ENCODE measurements at regions not wholly inside any gene's neighbourhood (a gene's known extent, or its start where the extent isn't known, plus 50 kb on each side); places are given as distances from the start of the nearest gene placed in this dataset.
A peak's percentile ranks its signal among the peaks of the same experiment; 100 is the strongest.

GRCh38 chr7:15916681-15917380 lies 230.3 kb upstream of the MEOX2 start:
- DNase-seq (ENCODE audit: low read depth) = no peak

GRCh38 chr7:15915686-15916293 lies 229.3 kb upstream of the MEOX2 start:
- no peak for DNase-seq (ENCODE audit: low read depth)

GRCh38 chr7:15914611-15915010 lies 228.1 kb upstream of the MEOX2 start:
- no peak for DNase-seq (ENCODE audit: low read depth)

- no peak for DNase-seq (ENCODE audit: low read depth)
Measured at GRCh38 chr7:15906436-15906835, 220.0 kb upstream of the MEOX2 start.

GRCh38 chr7:15905251-15906040 lies 219.0 kb upstream of the MEOX2 start:
- DNase-seq (ENCODE audit: low read depth) = no peak

- peak; percentile 20 for DNase-seq (ENCODE audit: low read depth)
Measured at GRCh38 chr7:15891151-15891881, 204.8 kb upstream of the MEOX2 start.

GRCh38 chr7:15889507-15889906 lies 203.0 kb upstream of the MEOX2 start:
- no peak for DNase-seq (ENCODE audit: low read depth)

GRCh38 chr7:15888090-15888489 lies 201.6 kb upstream of the MEOX2 start:
- no peak for DNase-seq (ENCODE audit: low read depth)

GRCh38 chr7:15886626-15887025 lies 200.1 kb upstream of the MEOX2 start:
- no peak for DNase-seq (ENCODE audit: low read depth)

- no peak for DNase-seq (ENCODE audit: low read depth)
Measured at GRCh38 chr7:15885678-15886077, 199.2 kb upstream of the MEOX2 start.

GRCh38 chr7:15874774-15875173 lies 188.3 kb upstream of the MEOX2 start:
- no peak for DNase-seq (ENCODE audit: low read depth)

GRCh38 chr7:15870347-15870746 lies 183.9 kb upstream of the MEOX2 start:
- no peak for DNase-seq (ENCODE audit: low read depth)

GRCh38 chr7:15867441-15867840 lies 181.0 kb upstream of the MEOX2 start:
- DNase-seq (ENCODE audit: low read depth) = no peak

- DNase-seq (ENCODE audit: low read depth) = no peak
Measured at GRCh38 chr7:15866753-15867152, 180.3 kb upstream of the MEOX2 start.

GRCh38 chr7:15864626-15864991 lies 178.1 kb upstream of the MEOX2 start:
- DNase-seq (ENCODE audit: low read depth) = no peak

GRCh38 chr7:15863951-15864625 lies 177.6 kb upstream of the MEOX2 start:
- no peak for DNase-seq (ENCODE audit: low read depth)

GRCh38 chr7:15862781-15863165 lies 176.3 kb upstream of the MEOX2 start:
- no peak for DNase-seq (ENCODE audit: low read depth)

- no peak for DNase-seq (ENCODE audit: low read depth)
Measured at GRCh38 chr7:15862016-15862780, 175.7 kb upstream of the MEOX2 start.

- no peak for DNase-seq (ENCODE audit: low read depth)
Measured at GRCh38 chr7:15860264-15860949, 173.9 kb upstream of the MEOX2 start.

GRCh38 chr7:15857026-15857425 lies 170.5 kb upstream of the MEOX2 start:
- DNase-seq (ENCODE audit: low read depth) = no peak

GRCh38 chr7:15856311-15856710 lies 169.8 kb upstream of the MEOX2 start:
- no peak for DNase-seq (ENCODE audit: low read depth)

All from non-pigmented ciliary epithelial cell (primary cell).